ENCODE measurements at regions not wholly inside any gene's neighbourhood (a gene's known extent, or its start where the extent isn't known, plus 50 kb on each side); places are given as distances from the start of the nearest gene placed in this dataset.

DNA sequence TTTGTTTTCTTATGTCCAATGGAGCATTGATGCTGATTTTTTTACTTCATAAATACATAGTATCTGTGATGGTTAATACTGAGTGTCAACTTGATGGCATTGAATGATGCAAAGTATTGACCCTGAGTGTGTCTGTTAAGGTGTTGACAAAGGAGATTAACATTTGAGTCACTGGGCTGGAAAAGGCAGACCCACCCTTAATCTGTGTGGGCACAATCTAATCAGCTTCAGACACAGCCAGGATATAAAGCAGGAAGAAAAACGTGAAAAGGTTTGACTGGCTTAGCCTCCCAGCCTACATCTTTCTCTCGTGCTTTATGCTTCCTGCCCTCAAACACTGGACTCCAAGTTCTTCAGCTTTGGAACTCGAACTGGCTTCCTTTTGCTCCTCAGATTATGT, 230.6 kb upstream of the SPRY1 start:
- intact Hi-C loops (cut with DNase I; ENCODE audit: low total_unique reads): no loop called here
- WGBS, 2 donors: 88 to 91% methylated on average over 3 of the region's 3 CpGs
- TF ChIP-seq POLR2A (IDR thresholded peaks at IDR 0.05): no peak
- TF ChIP-seq, protein P1, sequence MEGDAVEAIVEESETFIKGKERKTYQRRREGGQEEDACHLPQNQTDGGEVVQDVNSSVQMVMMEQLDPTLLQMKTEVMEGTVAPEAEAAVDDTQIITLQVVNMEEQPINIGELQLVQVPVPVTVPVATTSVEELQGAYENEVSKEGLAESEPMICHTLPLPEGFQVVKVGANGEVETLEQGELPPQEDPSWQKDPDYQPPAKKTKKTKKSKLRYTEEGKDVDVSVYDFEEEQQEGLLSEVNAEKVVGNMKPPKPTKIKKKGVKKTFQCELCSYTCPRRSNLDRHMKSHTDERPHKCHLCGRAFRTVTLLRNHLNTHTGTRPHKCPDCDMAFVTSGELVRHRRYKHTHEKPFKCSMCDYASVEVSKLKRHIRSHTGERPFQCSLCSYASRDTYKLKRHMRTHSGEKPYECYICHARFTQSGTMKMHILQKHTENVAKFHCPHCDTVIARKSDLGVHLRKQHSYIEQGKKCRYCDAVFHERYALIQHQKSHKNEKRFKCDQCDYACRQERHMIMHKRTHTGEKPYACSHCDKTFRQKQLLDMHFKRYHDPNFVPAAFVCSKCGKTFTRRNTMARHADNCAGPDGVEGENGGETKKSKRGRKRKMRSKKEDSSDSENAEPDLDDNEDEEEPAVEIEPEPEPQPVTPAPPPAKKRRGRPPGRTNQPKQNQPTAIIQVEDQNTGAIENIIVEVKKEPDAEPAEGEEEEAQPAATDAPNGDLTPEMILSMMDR (IDR thresholded peaks at IDR 0.05): no peak
- no peak overlapping the region for H3K4me3 ChIP-seq (ENCODE audit: low read depth, poor library complexity, severe bottlenecking)
- no peak for DNase-seq (ENCODE audit: low spot score in 2 of 2)

DNA sequence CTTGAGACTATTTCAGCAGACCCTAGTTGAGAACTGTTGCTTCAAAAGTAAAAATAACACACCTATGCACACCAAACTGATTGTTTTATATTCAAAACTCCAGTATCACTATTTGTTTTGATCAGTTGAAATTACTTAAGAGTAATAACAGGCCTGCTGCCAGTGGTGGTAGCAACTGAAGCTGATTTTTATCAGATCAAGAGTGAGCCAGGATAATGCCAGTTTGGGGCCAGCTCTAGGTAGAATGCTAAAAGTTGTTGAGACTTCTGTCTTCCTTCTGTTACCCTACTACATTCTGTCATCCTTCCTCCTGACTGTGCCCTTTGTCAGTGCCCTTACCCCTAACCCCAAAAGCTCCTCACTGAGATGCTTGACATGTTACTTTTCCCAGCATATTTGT, 228.7 kb upstream of the SPRY1 start:
- no peak for DNase-seq (ENCODE audit: low spot score in 2 of 2)
- TF ChIP-seq POLR2A (IDR thresholded peaks at IDR 0.05): no peak
- TF ChIP-seq, protein P1 (IDR thresholded peaks at IDR 0.05): no peak
- no peak overlapping the region for H3K4me3 ChIP-seq (ENCODE audit: low read depth, poor library complexity, severe bottlenecking)
- intact Hi-C loops (cut with DNase I; ENCODE audit: low total_unique reads): no loop called here

DNA sequence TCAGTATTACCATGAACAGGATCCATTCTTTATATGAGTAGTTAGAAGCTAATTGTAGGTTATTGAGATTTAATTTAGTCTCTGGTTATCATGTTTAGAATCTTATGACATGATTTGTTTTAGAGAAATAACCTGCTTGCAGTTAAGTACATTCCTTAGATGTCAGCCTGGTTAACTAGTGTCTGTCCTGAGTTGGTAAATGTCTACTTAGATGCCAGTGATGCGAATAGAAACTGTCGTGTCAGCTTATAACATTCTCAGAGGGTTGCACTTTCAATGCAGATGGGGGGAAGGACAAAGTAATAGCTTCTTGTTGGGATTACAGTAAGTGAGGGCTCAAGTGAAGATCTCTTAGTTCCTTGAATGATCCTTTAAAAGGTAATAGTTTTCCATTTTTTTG, 227.8 kb upstream of the SPRY1 start:
- intact Hi-C loops (cut with DNase I; ENCODE audit: low total_unique reads): no loop called here
- no peak for TF ChIP-seq POLR2A (IDR thresholded peaks at IDR 0.05)
- TF ChIP-seq, protein P1 (IDR thresholded peaks at IDR 0.05): no peak
- WGBS, 2 donors: 71 to 87% methylated on average over 2 of the region's 2 CpGs
- no peak overlapping the region for H3K4me3 ChIP-seq (ENCODE audit: low read depth, poor library complexity, severe bottlenecking)
- DNase-seq (ENCODE audit: low spot score in 2 of 2): no peak

DNA sequence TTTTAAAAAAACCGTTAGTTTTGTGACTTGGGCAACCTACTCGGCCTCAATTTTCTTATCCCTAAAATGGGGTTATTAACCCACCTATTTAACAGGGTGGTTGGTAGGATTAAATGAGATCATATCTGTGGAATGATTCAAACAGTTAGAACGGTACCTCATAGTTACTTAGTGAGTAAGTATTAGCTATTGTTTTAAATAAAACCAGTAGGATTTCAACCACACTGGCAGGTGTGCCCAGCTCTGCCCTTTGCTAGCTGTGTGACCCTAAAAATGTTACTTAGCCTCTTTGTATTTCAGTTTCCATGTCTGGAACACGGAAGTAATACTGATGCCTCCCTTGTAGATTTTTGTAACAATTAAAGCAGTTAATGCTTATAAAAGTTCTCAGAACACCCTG, 225.8 kb upstream of the SPRY1 start:
- DNase-seq (ENCODE audit: low spot score in 2 of 2): no peak
- no peak for TF ChIP-seq POLR2A (IDR thresholded peaks at IDR 0.05)
- TF ChIP-seq, protein P1 (IDR thresholded peaks at IDR 0.05): no peak
- no peak overlapping the region for H3K4me3 ChIP-seq (ENCODE audit: low read depth, poor library complexity, severe bottlenecking)
- WGBS, 2 donors: 79 to 80% methylated on average over 4 of the region's 4 CpGs
- intact Hi-C loops (cut with DNase I; ENCODE audit: low total_unique reads): no loop called here

DNA sequence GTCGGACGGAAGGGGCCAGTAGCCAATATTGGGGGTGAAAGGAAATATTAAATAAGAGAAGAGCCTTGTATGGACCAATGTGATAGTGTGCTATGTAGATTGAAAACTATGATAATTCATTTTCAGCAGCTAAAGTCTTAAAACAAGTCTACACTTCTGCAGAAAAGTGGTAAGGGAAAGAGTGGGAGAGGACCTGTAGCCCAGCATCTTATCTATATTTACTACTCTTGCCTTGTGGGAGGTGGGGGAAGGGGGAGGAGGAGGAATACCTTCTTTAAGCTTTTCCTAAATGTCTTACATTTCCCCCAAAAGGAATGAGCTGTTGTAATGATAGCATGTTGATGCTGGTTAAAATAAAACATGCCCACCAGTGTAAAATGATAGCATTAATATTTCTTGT, 220.0 kb upstream of the SPRY1 start:
- no peak overlapping the region for H3K4me3 ChIP-seq (ENCODE audit: low read depth, poor library complexity, severe bottlenecking)
- intact Hi-C loops (cut with DNase I; ENCODE audit: low total_unique reads): no loop called here
- DNase-seq (ENCODE audit: low spot score in 2 of 2): no peak
- TF ChIP-seq, protein P1 (IDR thresholded peaks at IDR 0.05): no peak
- no peak for TF ChIP-seq POLR2A (IDR thresholded peaks at IDR 0.05)
- WGBS, 2 donors: 50 to 81% methylated on average over 2 of the region's 2 CpGs

DNA sequence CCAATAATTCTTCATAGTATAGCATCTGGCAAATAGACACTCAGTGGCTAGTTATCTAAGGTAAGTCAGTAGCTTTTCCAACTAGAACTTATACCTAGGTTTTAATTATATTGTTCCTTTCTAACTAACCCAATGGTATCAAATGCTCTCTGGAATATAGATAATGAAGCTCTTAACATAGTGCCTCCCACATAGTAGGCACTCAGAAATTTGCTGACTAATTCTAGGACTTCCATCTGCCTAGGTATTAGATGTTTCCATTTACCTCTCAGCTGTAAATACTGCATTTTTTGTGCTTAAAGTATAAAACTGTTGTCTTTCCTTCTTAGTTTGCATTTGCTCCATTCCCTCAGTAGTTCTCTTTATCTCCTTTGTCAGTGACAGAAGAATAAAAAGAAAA, 214.3 kb upstream of the SPRY1 start:
- intact Hi-C loops (cut with DNase I; ENCODE audit: low total_unique reads): no loop called here
- TF ChIP-seq POLR2A (IDR thresholded peaks at IDR 0.05): no peak
- TF ChIP-seq, protein P1 (IDR thresholded peaks at IDR 0.05): no peak
- no peak overlapping the region for H3K4me3 ChIP-seq (ENCODE audit: low read depth, poor library complexity, severe bottlenecking)
- DNase-seq (ENCODE audit: low spot score in 2 of 2): no peak
